H1 (cell line): ENCODE measurements at regions not wholly inside any gene's neighbourhood (a gene's known extent, or its start where the extent isn't known, plus 50 kb on each side); places are given as distances from the start of the nearest gene placed in this dataset.

Experiments
- CTCF ChIA-PET: fragments of 300-600 bp; sonication (Branson Sonifier 250); formaldehyde crosslinking; loops from one replicate; lab custom pipeline; 2021; ENCODE audit not compliant: partially characterized antibody; lab: Charles Lee
- POLR2A ChIA-PET: fragments of 300-600 bp; sonication (Branson Sonifier 250); formaldehyde crosslinking; loops from one replicate; lab custom pipeline; 2021; ENCODE audit warnings: inconsistent platforms; ENCODE audit not compliant: partially characterized antibody; lab: Charles Lee
- DNase-seq, 2 experiments: peaks; one replicate each; pipeline versions ENCODE4 v3.0.0 to v3.0.0-alpha.2; 2010 to 2022; ENCODE audit warnings: low spot score in 2 of 2, low read depth in 1 of 2, mixed read lengths in 1 of 2
- FAIRE-seq: peaks from 2 replicates; lab custom pipeline; 2011; peaks lifted over from hg19 to GRCh38; lab: Jason Lieb, UNC
- H2AFZ ChIP-seq: 2 replicates; pipeline ENCODE4 v1.8.1; 2012; ENCODE audit warnings: low read length, inconsistent platforms
- H2AK5ac ChIP-seq: 2 replicates; pipeline ENCODE4 v1.6.1; 2013; ENCODE audit warnings: low read depth, low read length
- H2BK120ac ChIP-seq: replicated peaks from 2 replicates; pipeline ENCODE3; 2013; ENCODE audit warnings: low read depth, low read length, inconsistent platforms
- H2BK12ac ChIP-seq: 2 replicates; pipeline ENCODE4 v1.6.1; 2013; ENCODE audit warnings: low read depth, low read length
- H2BK15ac ChIP-seq: 2 replicates; pipeline ENCODE4 v1.6.1; 2013; ENCODE audit warnings: low read length
- H2BK20ac ChIP-seq: 2 replicates; pipeline ENCODE4 v1.6.1; 2013; ENCODE audit warnings: low read length
- H2BK5ac ChIP-seq: 2 replicates; pipeline ENCODE4 v1.6.1; 2013; ENCODE audit warnings: low read depth, low read length
- H3K14ac ChIP-seq: 2 replicates; pipeline ENCODE4 v1.6.1; 2013; ENCODE audit warnings: inconsistent platforms; ENCODE audit not compliant: insufficient read length
- H3K18ac ChIP-seq: 2 replicates; pipeline ENCODE4 v1.6.1; 2013; ENCODE audit warnings: low read length; ENCODE audit errors: extremely low read depth
- H3K23ac ChIP-seq: 2 replicates; pipeline ENCODE4 v1.6.1; 2013; ENCODE audit warnings: inconsistent platforms; ENCODE audit not compliant: insufficient read length
- H3K23me2 ChIP-seq: 2 replicates; pipeline ENCODE4 v1.6.1; 2013; ENCODE audit warnings: low read depth, low read length
- H3K27ac ChIP-seq: 2 replicates; pipeline ENCODE4 v1.6.1; 2011; ENCODE audit warnings: low read depth, low read length, inconsistent platforms
- H3K27me3 ChIP-seq, 4 experiments: replicated peaks in 1 of 4; 1 replicate in 1 of 4; 2 replicates in 3 of 4; pipeline versions ENCODE4 v1.6.1 to v1.8.1; 2011 to 2013; ENCODE audit warnings: low read length in 3 of 4, mild to moderate bottlenecking in 3 of 4, inconsistent platforms in 2 of 4, mixed read lengths in 2 of 4, moderate library complexity in 1 of 4; ENCODE audit not compliant: control insufficient read depth in 3 of 4, insufficient read depth in 3 of 4; ENCODE audit errors: extremely low read depth in 1 of 4
- H3K36me3 ChIP-seq, 4 experiments: 2 replicates each; pipeline versions ENCODE4 v1.6.1 to v1.8.1; 2011 to 2013; ENCODE audit warnings: mild to moderate bottlenecking in 4 of 4, low read length in 3 of 4, moderate library complexity in 2 of 4, control low read depth in 1 of 4, inconsistent platforms in 1 of 4; ENCODE audit not compliant: insufficient read depth in 4 of 4, control insufficient read depth in 2 of 4
- H3K4ac ChIP-seq: replicated peaks from 2 replicates; pipeline ENCODE3; 2013; ENCODE audit warnings: low read length, low read depth, mixed read lengths, inconsistent platforms; ENCODE audit not compliant: insufficient read length
- H3K4me1 ChIP-seq, 4 experiments: replicated peaks in 1 of 4; 1 replicate in 1 of 4; 2 replicates in 3 of 4; pipeline versions ENCODE4 v1.6.1 to v1.8.1; 2011 to 2013; ENCODE audit warnings: low read length in 3 of 4, inconsistent platforms in 2 of 4, mixed read lengths in 1 of 4; ENCODE audit not compliant: insufficient read depth in 4 of 4, control insufficient read depth in 3 of 4
- H3K4me2 ChIP-seq, 2 experiments: 2 replicates each; pipeline versions ENCODE4 v1.6.1 to v1.8.1; 2011 to 2013; ENCODE audit warnings: low read depth in 2 of 2, low read length in 2 of 2, control low read depth in 1 of 2, inconsistent platforms in 1 of 2, mild to moderate bottlenecking in 1 of 2; ENCODE audit not compliant: insufficient read depth in 1 of 2
- H3K4me3 ChIP-seq, 4 experiments: fragments of 200-600, 300-600 bp in 1 of 4; sonication (generic), shearing (Covaris generic), sonication (Bioruptor Twin) in 1 of 4; 2 replicates each; pipeline versions ENCODE4 v1.5.1 to v1.8.1; 2011 to 2016; ENCODE audit warnings: low read length in 4 of 4, low read depth in 3 of 4, control low read depth in 2 of 4, inconsistent platforms in 2 of 4, mild to moderate bottlenecking in 2 of 4, mixed read lengths in 1 of 4, moderate library complexity in 1 of 4; ENCODE audit not compliant: insufficient read depth in 2 of 4; ENCODE audit errors: extremely low read depth in 1 of 4
- H3K56ac ChIP-seq: replicated peaks from 2 replicates; pipeline ENCODE3; 2013; ENCODE audit warnings: low read depth, mild to moderate bottlenecking, mixed read lengths, low read length, inconsistent platforms; ENCODE audit not compliant: insufficient read length
- H3K79me1 ChIP-seq: 2 replicates; pipeline ENCODE4 v1.6.1; 2013; ENCODE audit warnings: low read depth, low read length, control low read depth
- H3K79me2 ChIP-seq, 2 experiments: 2 replicates each; pipeline versions ENCODE4 v1.6.1 to v1.8.1; 2012 to 2013; ENCODE audit warnings: low read length in 2 of 2, mild to moderate bottlenecking in 2 of 2, inconsistent platforms in 1 of 2; ENCODE audit not compliant: insufficient read depth in 2 of 2, control insufficient read depth in 1 of 2
- H3K9ac ChIP-seq, 4 experiments: replicated peaks in 1 of 4; 1 replicate in 1 of 4; 2 replicates in 3 of 4; pipeline versions ENCODE4 v1.6.1 to v1.8.1; 2011 to 2013; ENCODE audit warnings: low read depth in 3 of 4, low read length in 3 of 4, control low read depth in 2 of 4, mild to moderate bottlenecking in 2 of 4, moderate library complexity in 2 of 4, inconsistent platforms in 1 of 4; ENCODE audit errors: extremely low read depth in 1 of 4
- H3K9me3 ChIP-seq, 2 experiments: 2 replicates each; pipeline versions ENCODE4 v1.6.1 to v1.8.1; 2012 to 2013; ENCODE audit warnings: mild to moderate bottlenecking in 2 of 2, moderate library complexity in 2 of 2, control low read depth in 1 of 2, inconsistent platforms in 1 of 2, low read depth in 1 of 2, low read length in 1 of 2, mixed read lengths in 1 of 2; ENCODE audit not compliant: insufficient read depth in 2 of 2
- H4K20me1 ChIP-seq, 2 experiments: replicated peaks in 1 of 2; 2 replicates each; pipeline versions ENCODE3 to v1.8.1; 2011 to 2013; ENCODE audit warnings: inconsistent platforms in 2 of 2, low read length in 2 of 2, mild to moderate bottlenecking in 1 of 2; ENCODE audit not compliant: insufficient read depth in 2 of 2, control insufficient read depth in 1 of 2
- H4K5ac ChIP-seq: 2 replicates; pipeline ENCODE4 v1.6.1; 2013; ENCODE audit warnings: low read length, low read depth, mixed read lengths, inconsistent platforms; ENCODE audit not compliant: insufficient read length
- H4K8ac ChIP-seq: 2 replicates; pipeline ENCODE4 v1.8.0; 2013; ENCODE audit warnings: mild to moderate bottlenecking, moderate library complexity, low read length, inconsistent platforms; ENCODE audit not compliant: insufficient read depth; ENCODE audit errors: extremely low read depth
- H4K91ac ChIP-seq: replicated peaks from 2 replicates; pipeline ENCODE3; 2013; ENCODE audit warnings: low read length, mixed read lengths, inconsistent platforms; ENCODE audit not compliant: insufficient read length
- ATF2 ChIP-seq: IDR thresholded peaks from 2 replicates; pipeline ENCODE4 v1.6.1; 2012; ENCODE audit warnings: low read length, inconsistent platforms
- BRCA1 ChIP-seq: IDR thresholded peaks from 2 replicates; pipeline ENCODE4 v1.6.1; 2012; ENCODE audit warnings: low read depth, low read length, improper control_type of control experiment
- EZH2 ChIP-seq: fragments of 200-600 bp; sonication (generic); IDR thresholded peaks from 2 replicates; pipeline ENCODE4 v1.7.1; 2012; ENCODE audit warnings: low read depth, mild to moderate bottlenecking, moderate library complexity, low read length, inconsistent platforms; ENCODE audit not compliant: severe bottlenecking
- GTF2F1 ChIP-seq: IDR thresholded peaks from 2 replicates; pipeline ENCODE4 v1.6.1; 2012; ENCODE audit warnings: low read depth, low read length, improper control_type of control experiment, borderline replicate concordance
- JUND ChIP-seq: IDR thresholded peaks from 2 replicates; pipeline ENCODE4 v1.6.1; 2011; ENCODE audit warnings: mild to moderate bottlenecking, improper control_type of control experiment, low read length
- MAX ChIP-seq: IDR thresholded peaks from 2 replicates; pipeline ENCODE4 v1.6.1; 2012; ENCODE audit warnings: inconsistent platforms
- POU5F1 ChIP-seq: IDR thresholded peaks from 2 replicates; pipeline ENCODE4 v1.6.1; 2011; ENCODE audit warnings: low read depth, mild to moderate bottlenecking, low read length, moderate library complexity
- RXRA ChIP-seq: IDR thresholded peaks from 2 replicates; pipeline ENCODE4 v1.6.1; 2011; ENCODE audit warnings: low read depth, mild to moderate bottlenecking, low read length, moderate library complexity; ENCODE audit not compliant: insufficient read depth
- SIN3A ChIP-seq, 2 experiments: IDR thresholded peaks in 1 of 2; conservative IDR thresholded peaks in 1 of 2; 2 replicates each; pipeline ENCODE4 v1.6.1; 2011 to 2012; ENCODE audit warnings: low read length in 2 of 2, improper control_type of control experiment in 1 of 2, low read depth in 1 of 2, mild to moderate bottlenecking in 1 of 2
- SIRT6 ChIP-seq: IDR thresholded peaks from one replicate; pipeline ENCODE4 v1.7.1; 2012; ENCODE audit warnings: low read length, inconsistent platforms
- SP2 ChIP-seq: IDR thresholded peaks from 2 replicates; pipeline ENCODE4 v1.6.1; 2012; ENCODE audit warnings: mild to moderate bottlenecking, low read length, inconsistent platforms
- TAF1 ChIP-seq: IDR thresholded peaks from 2 replicates; pipeline ENCODE4 v1.6.1; 2011; ENCODE audit warnings: mild to moderate bottlenecking, low read depth, low read length
- TEAD4 ChIP-seq: IDR thresholded peaks from 2 replicates; pipeline ENCODE4 v1.6.1; 2012; ENCODE audit warnings: low read depth, low read length, inconsistent platforms, mixed read lengths
- WGBS, 2 experiments: shearing (Covaris generic) in 1 of 2; methylation state at CpG; one replicate each; pipeline versions ENCODE4 v1.1.6 to v1.1.7; 2013 to 2015; ENCODE audit warnings: low lambda C conversion rate in 2 of 2, mixed read lengths in 2 of 2, inconsistent platforms in 1 of 2, low coverage in 1 of 2, missing lambda C conversion rate in 1 of 2; ENCODE audit not compliant: insufficient replicate concordance in 2 of 2, insufficient coverage in 1 of 2, insufficient read length in 1 of 2; ENCODE audit errors: extremely low coverage in 1 of 2, missing lambda C conversion rate in 1 of 2; 5-methylcytosine and 5-hydroxymethylcytosine counted together

- Histone ChIP-seq H4K91ac (no peak overlapping the region), H2BK5ac (no peak overlapping the region), H3K27me3 (no peaks in the 10 kb centered on the region), H3K27ac (no peak overlapping the region), H3K23me2 (no peaks in the 10 kb centered on the region), H3K4me2 (no peak overlapping the region), H4K8ac (no peak overlapping the region), H3K36me3 (no peaks in the 10 kb centered on the region), H3K9me3 (no peaks in the 10 kb centered on the region), H3K4me1 (peaks cover 0 to 2% (median 0%) of the 10 kb centered on the region in 4 experiments; a peak in 1 of 7 replicates), H3K79me1 (no peaks in the 10 kb centered on the region), H3K4me3 (no peak overlapping the region), H2BK15ac (no peak overlapping the region), H3K79me2 (no peaks in the 10 kb centered on the region), H2BK120ac (no peak overlapping the region), H4K5ac (no peak overlapping the region), H3K14ac (no peak overlapping the region), H3K23ac (no peak overlapping the region), H4K20me1 (no peaks in the 10 kb centered on the region), H3K4ac (no peak overlapping the region), H2AK5ac (no peak overlapping the region), H3K18ac (no peak overlapping the region), H3K56ac (no peak overlapping the region), H2BK20ac (no peak overlapping the region), H2BK12ac (no peak overlapping the region), H3K9ac (no peak overlapping the region), H2AFZ (no peak overlapping the region)
- FAIRE-seq = no peak
- 88% methylated on average over 4 of the region's 4 CpGs; no CpG with 5 or more reads in 1 of the 2 experiments for WGBS, 2 experiments
- DNase-seq = no peak
- POLR2A ChIA-PET = no interaction called here
- CTCF ChIA-PET = no interaction called here
- TF ChIP-seq TAF1 = no peak
- no peak for TF ChIP-seq BRCA1
- no peak for TF ChIP-seq POU5F1
- TF ChIP-seq RXRA = no peak
- TF ChIP-seq SIN3A (conservative IDR thresholded peaks at IDR 0.05 in 1 of 2, IDR thresholded peaks at IDR 0.05 in 1 of 2; ENCODE audit: low read depth in 1 of 2, low read length in 2 of 2) = no peak
- TF ChIP-seq MAX = no peak
- TF ChIP-seq SP2 = no peak
- TF ChIP-seq GTF2F1 = no peak
- no peak for TF ChIP-seq TEAD4
- TF ChIP-seq EZH2 = no peak
- TF ChIP-seq JUND = no peak
- no peak for TF ChIP-seq ATF2
- TF ChIP-seq SIRT6 = no peak
Measured at GRCh38 chr20:55685425-55685824, 319.9 kb downstream of the CBLN4 start.
